DND-41 (cell line): ENCODE measurements at regions not wholly inside any gene's neighbourhood (a gene's known extent, or its start where the extent isn't known, plus 50 kb on each side); places are given as distances from the start of the nearest gene placed in this dataset.

ENCODE experiments used
- ATAC-seq: fragments of 200-7000 bp; cut with Tn5 transposase; 3 replicates; pipeline ENCODE4 v1.9.1; 2021; ENCODE audit warnings: low read depth; ENCODE audit not compliant: insufficient read depth
- DNase-seq: peaks from one replicate; pipeline ENCODE4 v3.0.0-alpha.2; 2020
- H2AFZ ChIP-seq: 2 replicates; pipeline ENCODE4 v1.6.0; 2012; ENCODE audit warnings: low read depth, low read length
- H3K27ac ChIP-seq: 2 replicates; pipeline ENCODE4 v1.5.1; 2012; ENCODE audit warnings: low read length, inconsistent platforms
- H3K27me3 ChIP-seq: fragments of 200-600 bp; sonication (generic); 2 replicates; pipeline ENCODE4 v1.6.0; 2012; ENCODE audit warnings: low read length, mild to moderate bottlenecking, inconsistent platforms; ENCODE audit not compliant: insufficient read depth, poor library complexity
- H3K36me3 ChIP-seq: 2 replicates; pipeline ENCODE4 v1.5.1; 2012; ENCODE audit warnings: low read length, inconsistent platforms; ENCODE audit not compliant: insufficient read depth
- H3K4me1 ChIP-seq: 2 replicates; pipeline ENCODE4 v1.5.1; 2012; ENCODE audit warnings: mild to moderate bottlenecking, low read length; ENCODE audit not compliant: insufficient read depth
- H3K4me2 ChIP-seq: 2 replicates; pipeline ENCODE4 v1.6.0; 2012; ENCODE audit warnings: mild to moderate bottlenecking, moderate library complexity, low read length, inconsistent platforms; ENCODE audit not compliant: insufficient read depth
- H3K4me3 ChIP-seq, 2 experiments: fragments of 200-600 bp in 1 of 2; shearing (Covaris generic) in 1 of 2; 2 replicates each; pipeline ENCODE4 v1.5.1; 2012 to 2016; ENCODE audit warnings: inconsistent platforms in 2 of 2, low read length in 2 of 2, mild to moderate bottlenecking in 2 of 2, low read depth in 1 of 2, moderate library complexity in 1 of 2
- H3K79me2 ChIP-seq: 2 replicates; pipeline ENCODE4 v1.6.0; 2012; ENCODE audit warnings: low read length, inconsistent platforms; ENCODE audit not compliant: insufficient read depth
- H3K9ac ChIP-seq: 2 replicates; pipeline ENCODE4 v1.6.0; 2012; ENCODE audit warnings: low read depth, mild to moderate bottlenecking, inconsistent platforms, low read length, moderate library complexity
- H3K9me3 ChIP-seq: 2 replicates; pipeline ENCODE4 v1.5.1; 2012; ENCODE audit warnings: low read length, moderate library complexity, mild to moderate bottlenecking, inconsistent platforms; ENCODE audit not compliant: insufficient read depth, severe bottlenecking
- H4K20me1 ChIP-seq: 2 replicates; pipeline ENCODE4 v1.6.0; 2012; ENCODE audit warnings: low read length; ENCODE audit not compliant: insufficient read depth
- EZH2 ChIP-seq: IDR thresholded peaks from 3 replicates; pipeline ENCODE4 v1.6.1; 2012; ENCODE audit warnings: borderline replicate concordance, low read depth, mild to moderate bottlenecking, moderate library complexity, low read length, inconsistent platforms; ENCODE audit not compliant: severe bottlenecking
- TF ChIP-seq, protein P1 (sequence below): IDR thresholded peaks from 2 replicates; pipeline ENCODE4 v1.5.1; 2012; ENCODE audit warnings: borderline replicate concordance, low read length, moderate library complexity, mild to moderate bottlenecking; ENCODE audit not compliant: poor library complexity, severe bottlenecking; ENCODE audit errors: extremely low read depth

DNA sequence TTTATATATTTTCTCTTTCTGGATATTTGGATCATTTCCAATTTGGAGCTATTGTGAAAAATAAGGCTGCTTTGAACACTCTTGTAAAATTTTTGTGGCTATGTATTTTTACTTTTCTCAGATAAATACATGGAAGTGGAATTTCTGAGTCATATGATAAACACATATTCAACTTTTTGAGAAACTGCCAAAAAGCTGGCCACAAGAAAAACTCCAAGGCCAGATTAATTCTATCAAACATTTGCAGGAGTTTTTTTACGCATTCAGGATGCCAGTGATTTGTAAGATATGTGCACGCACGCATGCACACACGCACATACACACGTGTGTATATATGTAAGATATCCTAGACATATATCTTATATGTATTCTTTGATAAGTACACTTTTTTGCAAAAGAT lies 477.5 kb upstream of the SPHKAP start:
- DNase-seq (no peak), ATAC-seq (no peak)
- Histone ChIP-seq H3K4me2 (no peak overlapping the region), H3K9ac (no peak overlapping the region), H3K27me3 (no peaks in the 10 kb centered on the region), H2AFZ (no peak overlapping the region), H3K4me1 (no peaks in the 10 kb centered on the region), H3K79me2 (no peaks in the 10 kb centered on the region), H3K9me3 (no peaks in the 10 kb centered on the region), H3K27ac (no peak overlapping the region), H3K36me3 (no peaks in the 10 kb centered on the region), H3K4me3 (no peak overlapping the region), H4K20me1 (no peaks in the 10 kb centered on the region)
- TF ChIP-seq EZH2: no peak
- TF ChIP-seq, protein P1, sequence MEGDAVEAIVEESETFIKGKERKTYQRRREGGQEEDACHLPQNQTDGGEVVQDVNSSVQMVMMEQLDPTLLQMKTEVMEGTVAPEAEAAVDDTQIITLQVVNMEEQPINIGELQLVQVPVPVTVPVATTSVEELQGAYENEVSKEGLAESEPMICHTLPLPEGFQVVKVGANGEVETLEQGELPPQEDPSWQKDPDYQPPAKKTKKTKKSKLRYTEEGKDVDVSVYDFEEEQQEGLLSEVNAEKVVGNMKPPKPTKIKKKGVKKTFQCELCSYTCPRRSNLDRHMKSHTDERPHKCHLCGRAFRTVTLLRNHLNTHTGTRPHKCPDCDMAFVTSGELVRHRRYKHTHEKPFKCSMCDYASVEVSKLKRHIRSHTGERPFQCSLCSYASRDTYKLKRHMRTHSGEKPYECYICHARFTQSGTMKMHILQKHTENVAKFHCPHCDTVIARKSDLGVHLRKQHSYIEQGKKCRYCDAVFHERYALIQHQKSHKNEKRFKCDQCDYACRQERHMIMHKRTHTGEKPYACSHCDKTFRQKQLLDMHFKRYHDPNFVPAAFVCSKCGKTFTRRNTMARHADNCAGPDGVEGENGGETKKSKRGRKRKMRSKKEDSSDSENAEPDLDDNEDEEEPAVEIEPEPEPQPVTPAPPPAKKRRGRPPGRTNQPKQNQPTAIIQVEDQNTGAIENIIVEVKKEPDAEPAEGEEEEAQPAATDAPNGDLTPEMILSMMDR: no peak

DNA sequence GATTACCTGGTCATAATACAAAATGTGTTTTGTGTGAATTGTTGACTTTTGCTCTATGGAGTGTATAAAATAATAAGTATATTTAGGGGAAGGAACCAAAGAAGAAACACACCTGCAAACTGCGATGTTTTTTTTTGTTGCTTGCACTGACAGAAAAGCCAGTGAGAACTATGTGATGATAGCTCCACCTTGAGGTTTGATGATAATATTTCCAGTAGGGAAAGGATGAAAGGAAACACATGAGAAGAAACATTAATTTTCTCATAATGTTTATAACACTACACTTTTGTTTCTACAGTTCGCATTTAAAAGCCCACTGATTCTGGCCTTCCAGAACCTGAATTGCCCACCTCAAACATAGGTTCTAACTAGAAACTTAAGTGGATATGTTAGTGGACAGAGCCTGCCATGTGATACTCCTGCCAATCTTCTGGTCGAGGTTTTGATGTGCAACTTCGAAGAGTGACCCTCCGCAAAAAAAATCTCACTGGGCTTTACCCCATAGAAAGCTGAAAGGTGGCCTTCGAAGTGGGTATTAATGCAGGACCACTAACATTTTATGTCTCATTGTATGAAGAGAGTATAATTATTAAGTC lies 476.4 kb upstream of the SPHKAP start:
- no peak overlapping the region for H3K4me3 ChIP-seq
- H3K9ac ChIP-seq: no peak overlapping the region
- H3K4me1 ChIP-seq: no peaks in the 10 kb centered on the region
- no peaks in the 10 kb centered on the region for H3K9me3 ChIP-seq
- no peaks in the 10 kb centered on the region for H3K36me3 ChIP-seq
- no peak overlapping the region for H3K27ac ChIP-seq
- H3K4me2 ChIP-seq: no peak overlapping the region
- no peaks in the 10 kb centered on the region for H3K27me3 ChIP-seq
- TF ChIP-seq EZH2: no peak
- TF ChIP-seq, protein P1: peak; percentile 38
- H4K20me1 ChIP-seq: no peaks in the 10 kb centered on the region
- ATAC-seq (no peak), DNase-seq (no peak)
- no peaks in the 10 kb centered on the region for H3K79me2 ChIP-seq
- no peak overlapping the region for H2AFZ ChIP-seq

DNA sequence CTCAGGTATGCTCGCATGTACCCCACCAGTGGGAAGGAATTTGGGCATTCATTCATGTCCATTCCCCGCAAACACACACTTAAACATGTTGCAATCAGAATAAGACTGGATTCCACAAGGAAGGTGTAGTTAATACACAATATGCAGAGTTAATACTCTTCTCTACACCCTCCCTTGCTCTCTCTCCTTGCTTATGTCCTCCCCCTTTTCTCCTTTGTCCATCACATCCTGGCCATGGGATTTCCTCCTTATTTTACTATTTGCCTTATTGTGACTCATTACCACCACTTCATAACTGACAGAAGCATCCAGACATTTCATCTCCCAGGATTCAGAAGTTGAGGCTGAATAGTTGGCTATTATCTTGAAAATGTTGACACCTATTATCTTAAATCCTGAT lies 473.8 kb upstream of the SPHKAP start:
- Histone ChIP-seq H4K20me1 (no peaks in the 10 kb centered on the region), H3K36me3 (no peaks in the 10 kb centered on the region), H3K27ac (no peak overlapping the region), H3K9ac (no peak overlapping the region), H3K9me3 (no peaks in the 10 kb centered on the region), H2AFZ (no peak overlapping the region), H3K79me2 (no peaks in the 10 kb centered on the region), H3K4me2 (no peak overlapping the region), H3K4me1 (no peaks in the 10 kb centered on the region), H3K4me3 (no peak overlapping the region), H3K27me3 (no peaks in the 10 kb centered on the region)
- DNase-seq (no peak), ATAC-seq (no peak)
- TF ChIP-seq, protein P1: no peak
- no peak for TF ChIP-seq EZH2

DNA sequence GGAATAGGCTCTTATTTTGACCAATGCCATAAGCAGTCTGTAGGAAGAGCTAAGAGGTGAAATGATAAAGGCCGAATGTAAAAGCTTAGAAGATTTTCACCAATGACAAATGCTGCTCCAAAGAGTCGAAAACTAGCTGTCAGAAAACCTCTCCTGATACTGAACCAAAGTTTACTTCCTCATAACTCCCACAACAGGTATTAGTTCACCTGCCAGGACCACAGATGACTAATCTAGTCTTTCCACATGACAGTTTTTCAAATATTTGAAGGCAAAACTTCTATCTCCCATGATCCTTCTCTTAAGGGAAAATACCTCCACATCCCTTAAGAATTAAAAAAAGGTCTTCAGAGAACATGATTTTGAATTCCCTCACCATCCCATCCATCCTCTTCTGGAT lies 473.2 kb upstream of the SPHKAP start:
- Histone ChIP-seq H4K20me1 (no peaks in the 10 kb centered on the region), H3K27ac (no peak overlapping the region), H3K27me3 (no peaks in the 10 kb centered on the region), H2AFZ (no peak overlapping the region), H3K4me3 (no peak overlapping the region), H3K79me2 (no peaks in the 10 kb centered on the region), H3K4me1 (no peaks in the 10 kb centered on the region), H3K4me2 (no peak overlapping the region), H3K9ac (no peak overlapping the region), H3K9me3 (no peaks in the 10 kb centered on the region), H3K36me3 (no peaks in the 10 kb centered on the region)
- ATAC-seq (no peak), DNase-seq (no peak)
- TF ChIP-seq EZH2: no peak
- TF ChIP-seq, protein P1: no peak
